HCT116 (cell line): ENCODE measurements at regions not wholly inside any gene's neighbourhood (a gene's known extent, or its start where the extent isn't known, plus 50 kb on each side); places are given as distances from the start of the nearest gene placed in this dataset.

Source experiments
- ATAC-seq: fragments of 200-7000 bp; cut with Tn5 transposase; 2 replicates; pipeline ENCODE4 v1.9.1; 2020; ENCODE audit warnings: mild to moderate bottlenecking, moderate library complexity
- BruUV-seq: library from RNA; stranded (reverse); fragments of 400-500 nt; replicated peaks from 2 replicates; lab custom pipeline; 2021; lab: Mats Ljungman, UMichigan
- CTCF ChIA-PET: fragments of 300-600 bp; sonication (Branson Sonifier 250); formaldehyde crosslinking; loops from one replicate; lab custom pipeline; 2021; ENCODE audit warnings: antibody characterized with exemption; lab: Charles Lee
- POLR2A ChIA-PET: fragments of 300-600, 350-600 bp; sonication (Branson Sonifier 250); formaldehyde crosslinking; loops from one replicate; lab custom pipeline; 2021; ENCODE audit warnings: antibody characterized with exemption; lab: Charles Lee
- RAD21 ChIA-PET, 2 experiments: fragments of 300-600 bp; sonication (Branson Sonifier 250); formaldehyde crosslinking; loops; one replicate each; lab custom pipeline; 2023; ENCODE audit warnings: low total read pairs in 2 of 2; ENCODE audit not compliant: uncharacterized antibody in 2 of 2, unreplicated experiment in 2 of 2, low non-redundant PET in 1 of 2; lab: Charles Lee
- DNase-seq: peaks from one replicate; pipeline ENCODE4 v3.0.0-alpha.2; 2010; ENCODE audit warnings: low read depth, low spot score
- H2AFZ ChIP-seq: fragments of 200-600 bp; shearing (Covaris generic), sonication (generic); 2 replicates; pipeline ENCODE4 v1.6.1; 2017; ENCODE audit warnings: low read depth, mixed run types, mixed read lengths, antibody characterized with exemption, low read length; ENCODE audit not compliant: poor library complexity, severe bottlenecking
- H3K27ac ChIP-seq: 2 replicates; pipeline ENCODE4 v1.5.1; 2012; ENCODE audit warnings: low read depth, low read length
- H3K27me3 ChIP-seq: fragments of 200-600 bp; sonication (generic); 2 replicates; pipeline ENCODE4 v1.6.1; 2016; ENCODE audit warnings: mixed run types, low read length, mixed read lengths; ENCODE audit not compliant: insufficient read depth
- H3K36me3 ChIP-seq, 2 experiments: fragments of 200-500 bp in 1 of 2; fragments of 200-600 bp in 1 of 2; sonication (Bioruptor generic) in 1 of 2; sonication (generic) in 1 of 2; 2 replicates each; pipeline versions ENCODE4 v1.5.1 to v1.6.1; 2014 to 2016; ENCODE audit warnings: low read length in 2 of 2, inconsistent platforms in 1 of 2, mixed read lengths in 1 of 2, mixed run types in 1 of 2; ENCODE audit not compliant: insufficient read depth in 2 of 2, control insufficient read depth in 1 of 2
- H3K4me1 ChIP-seq, 2 experiments: fragments of 200-600 bp in 1 of 2; sonication (generic) in 1 of 2; 2 replicates each; pipeline versions ENCODE4 v1.5.1 to v1.6.1; 2012 to 2017; ENCODE audit warnings: low read length in 2 of 2, inconsistent platforms in 1 of 2, mild to moderate bottlenecking in 1 of 2, mixed read lengths in 1 of 2, mixed run types in 1 of 2, moderate library complexity in 1 of 2; ENCODE audit not compliant: insufficient read depth in 2 of 2, control insufficient read depth in 1 of 2
- H3K4me2 ChIP-seq: fragments of 200-600 bp; sonication (generic); 2 replicates; pipeline ENCODE4 v1.6.1; 2017; ENCODE audit warnings: mixed run types, low read length, mixed read lengths
- H3K4me3 ChIP-seq, 2 experiments: fragments of 200-600 bp in 1 of 2; sonication (generic) in 1 of 2; replicated peaks in 1 of 2; 2 replicates each; pipeline ENCODE4 v1.5.1; 2011 to 2016; ENCODE audit warnings: low read length in 2 of 2, control low read depth in 1 of 2, low read depth in 1 of 2, mild to moderate bottlenecking in 1 of 2, mixed read lengths in 1 of 2, mixed run types in 1 of 2
- H3K79me2 ChIP-seq: fragments of 200-600 bp; sonication (generic); 2 replicates; pipeline ENCODE4 v1.6.1; 2017; ENCODE audit warnings: mild to moderate bottlenecking, mixed run types, low read length, moderate library complexity, mixed read lengths; ENCODE audit not compliant: insufficient read depth
- H3K9ac ChIP-seq: fragments of 200-600 bp; sonication (generic); 2 replicates; pipeline ENCODE4 v1.6.1; 2016; ENCODE audit warnings: low read length, mixed read lengths
- H3K9me2 ChIP-seq: fragments of 200-600 bp; sonication (generic), shearing (Covaris generic); 2 replicates; pipeline ENCODE4 v1.6.1; 2017; ENCODE audit warnings: mixed run types, mild to moderate bottlenecking, moderate library complexity; ENCODE audit not compliant: insufficient read depth
- H3K9me3 ChIP-seq, 2 experiments: fragments of 200-500 bp in 1 of 2; fragments of 200-600 bp in 1 of 2; sonication (Bioruptor generic) in 1 of 2; sonication (generic) in 1 of 2; 2 replicates each; pipeline ENCODE4 v1.6.1; 2014 to 2017; ENCODE audit warnings: low read length in 2 of 2, mixed read lengths in 2 of 2, inconsistent platforms in 1 of 2, low read depth in 1 of 2, mild to moderate bottlenecking in 1 of 2, mixed run types in 1 of 2, moderate library complexity in 1 of 2; ENCODE audit not compliant: control insufficient read depth in 1 of 2, insufficient read depth in 1 of 2
- H4K20me1 ChIP-seq: fragments of 200-600 bp; sonication (generic), shearing (Covaris generic); 2 replicates; pipeline ENCODE4 v1.6.1; 2017; ENCODE audit warnings: mixed run types, mild to moderate bottlenecking, moderate library complexity; ENCODE audit not compliant: insufficient read depth
- ATF3 ChIP-seq: IDR thresholded peaks from 2 replicates; pipeline ENCODE4 v1.6.1; 2012
- CTCF ChIP-seq, 3 experiments: fragments of 200-600 bp in 1 of 3; sonication (generic) in 1 of 3; IDR thresholded peaks in 2 of 3; conservative IDR thresholded peaks in 1 of 3; 2 replicates each; pipeline ENCODE4 v1.5.1; 2012 to 2017; ENCODE audit warnings: low read depth in 2 of 3, low read length in 2 of 3, antibody characterized with exemption in 1 of 3, borderline replicate concordance in 1 of 3, control low read depth in 1 of 3, mild to moderate bottlenecking in 1 of 3, mixed read lengths in 1 of 3, mixed run types in 1 of 3, moderate library complexity in 1 of 3; ENCODE audit not compliant: insufficient read depth in 1 of 3
- EGR1 ChIP-seq: IDR thresholded peaks from 2 replicates; pipeline ENCODE4 v1.6.1; 2012; ENCODE audit warnings: low read depth
- EZH2 ChIP-seq: fragments of 200-600 bp; sonication (generic); IDR thresholded peaks from 2 replicates; pipeline ENCODE4 v1.6.1; 2017; ENCODE audit warnings: antibody characterized with exemption, mixed run types
- FOSL1 ChIP-seq: IDR thresholded peaks from 2 replicates; pipeline ENCODE4 v1.6.1; 2012; ENCODE audit warnings: low read depth
- POLR2A ChIP-seq: IDR thresholded peaks from 2 replicates; pipeline ENCODE4 v1.7.0; 2011; ENCODE audit warnings: borderline replicate concordance; ENCODE audit not compliant: insufficient read depth, insufficient read length; ENCODE audit errors: extremely low read depth
- REST ChIP-seq: IDR thresholded peaks from 2 replicates; pipeline ENCODE4 v1.6.1; 2012; ENCODE audit warnings: low read depth
- SP1 ChIP-seq: IDR thresholded peaks from 2 replicates; pipeline ENCODE4 v1.6.1; 2012; ENCODE audit warnings: low read depth
- TCF7L2 ChIP-seq: IDR thresholded peaks from 2 replicates; pipeline ENCODE4 v1.7.0; 2011; ENCODE audit warnings: borderline replicate concordance, inconsistent platforms; ENCODE audit not compliant: insufficient read depth, insufficient read length; ENCODE audit errors: extremely low read depth
- ZNF274 ChIP-seq: fragments of 200-500 bp; sonication (Bioruptor generic); IDR thresholded peaks from 2 replicates; pipeline ENCODE4 v1.6.1; 2014; ENCODE audit warnings: mild to moderate bottlenecking, low read depth, low read length, inconsistent platforms
- intact Hi-C: fragments of 100-400 bp; cut with micrococcal nuclease; formaldehyde crosslinking; loops from 2 replicates; pipeline ENCODE4 v1.10.0; 2022

GRCh38 chr2:144027593-144027992 lies 492.3 kb downstream of the ZEB2 start:
- Histone ChIP-seq H3K9me2 (no peaks in the 10 kb centered on the region), H4K20me1 (no peaks in the 10 kb centered on the region), H3K36me3 (no peaks in the 10 kb centered on the region), H3K79me2 (no peaks in the 10 kb centered on the region), H3K9me3 (no peaks in the 10 kb centered on the region), H3K27ac (no peak overlapping the region), H2AFZ (no peak overlapping the region), H3K27me3 (no peaks in the 10 kb centered on the region), H3K4me2 (no peak overlapping the region), H3K9ac (no peak overlapping the region), H3K4me3 (no peak overlapping the region), H3K4me1 (no peaks in the 10 kb centered on the region)
- CTCF ChIA-PET, result no interaction called here
- TF ChIP-seq FOSL1 (no peak), TCF7L2 (no peak), EGR1 (no peak), SP1 (no peak), REST (no peak), EZH2 (no peak), CTCF (IDR thresholded peaks at IDR 0.05 in 2 of 3, conservative IDR thresholded peaks at IDR 0.05 in 1 of 3; ENCODE audit: borderline replicate concordance in 1 of 3, insufficient read depth in 1 of 3, low read depth in 2 of 3, low read length in 2 of 3) (no peak), ATF3 (no peak), POLR2A (no peak), ZNF274 (no peak)
- DNase-seq (no peak), ATAC-seq (no peak)
- POLR2A ChIA-PET, result no interaction called here
- RAD21 ChIA-PET, result no interaction called here
- BruUV-seq, result no TSS peak
- intact Hi-C loops, result no loop called here
